Breast epithelium (tissue), 4 donors: ENCODE measurements at regions not wholly inside any gene's neighbourhood (a gene's known extent, or its start where the extent isn't known, plus 50 kb on each side); places are given as distances from the start of the nearest gene placed in this dataset.
"Not testable (repeated sequence)": the region's sequence is repeated elsewhere in the genome, so short reads cannot be mapped to it uniquely, and the experiment has no call there.

Experiments
- DNase-seq, 2 donors: peaks; one replicate each; pipeline ENCODE4 v3.0.0-alpha.2; 2019; ENCODE audit warnings: low spot score in 2 of 2
- H3K27ac ChIP-seq, 2 donors: fragments of 200-600 bp; sonication (generic) in 1 of 2; one replicate each; pipeline ENCODE4 v1.5.1; 2016 to 2019; ENCODE audit warnings: mild to moderate bottlenecking in 1 of 2
- H3K27me3 ChIP-seq, 2 donors: fragments of 200-600 bp; sonication (generic) in 1 of 2; one replicate each; pipeline versions ENCODE4 v1.5.1 to v1.6.0; 2017 to 2019; ENCODE audit warnings: control low read depth in 1 of 2, mild to moderate bottlenecking in 1 of 2
- H3K36me3 ChIP-seq: fragments of 200-600 bp; one replicate; pipeline ENCODE4 v1.5.1; 2019
- H3K4me1 ChIP-seq, 2 donors: fragments of 200-600 bp; sonication (generic); one replicate each; pipeline ENCODE4 v1.5.1; 2016 to 2019; ENCODE audit warnings: control low read depth in 1 of 2
- H3K4me3 ChIP-seq, 3 donors: fragments of 200-600 bp; sonication (generic); 1 replicate in 2 of 3; 2 replicates in 1 of 3; pipeline ENCODE4 v1.5.1; 2016 to 2019; ENCODE audit warnings: mild to moderate bottlenecking in 3 of 3, moderate library complexity in 2 of 3
- H3K9me3 ChIP-seq, 2 donors: fragments of 200-600 bp; sonication (generic) in 1 of 2; one replicate each; pipeline ENCODE4 v1.5.1; 2016 to 2019; ENCODE audit warnings: control low read depth in 1 of 2
- POLR2A ChIP-seq: fragments of 450-650 bp; IDR thresholded peaks from one replicate; pipeline ENCODE4 v1.6.1; 2016; ENCODE audit warnings: antibody characterized with exemption, mild to moderate bottlenecking, moderate library complexity
- POLR2AphosphoS5 ChIP-seq, 3 donors: sonication (generic); formaldehyde crosslinking; IDR thresholded peaks; one replicate each; pipeline ENCODE4 v1.6.1; 2017; ENCODE audit warnings: antibody characterized with exemption in 3 of 3
- intact Hi-C: fragments of 100-400 bp; cut with DNase I; formaldehyde crosslinking; loops from one replicate; pipeline ENCODE4 v1.15.1; 2023; ENCODE audit warnings: low total_unique reads
- TF ChIP-seq, protein P1 (sequence below), 3 donors: fragments of 450-650 bp; IDR thresholded peaks; one replicate each; pipeline ENCODE4 v1.5.1; 2016 to 2017; ENCODE audit warnings: antibody characterized with exemption in 3 of 3, mild to moderate bottlenecking in 3 of 3, moderate library complexity in 3 of 3

DNA sequence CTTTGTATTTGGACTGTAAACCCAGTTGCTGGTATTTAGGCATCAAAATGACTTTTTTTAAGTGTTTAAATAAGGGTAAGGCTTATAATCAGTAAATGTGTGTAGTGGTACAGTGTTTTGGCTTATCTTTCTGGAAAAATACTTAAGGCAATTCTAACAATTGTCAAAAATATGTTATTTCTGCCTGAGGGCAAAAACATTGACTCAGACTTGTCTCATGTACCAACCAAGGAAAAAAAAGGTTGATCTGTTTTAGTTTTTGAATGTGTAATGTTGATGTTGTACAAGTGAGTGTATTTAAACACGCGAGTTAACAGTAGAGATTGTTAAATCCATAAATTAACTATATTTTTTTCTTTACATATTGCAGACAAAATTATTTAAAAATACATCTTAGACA is 277.8 kb upstream of the TYRP1 start:
- no peak for DNase-seq
- H3K9me3 ChIP-seq = no peaks in the 10 kb centered on the region
- H3K36me3 ChIP-seq = no peaks in the 10 kb centered on the region
- H3K27ac ChIP-seq = no peak overlapping the region
- no peak overlapping the region for H3K4me3 ChIP-seq
- intact Hi-C loops = no loop called here
- H3K27me3 ChIP-seq = no peaks in the 10 kb centered on the region
- TF ChIP-seq, protein P1, sequence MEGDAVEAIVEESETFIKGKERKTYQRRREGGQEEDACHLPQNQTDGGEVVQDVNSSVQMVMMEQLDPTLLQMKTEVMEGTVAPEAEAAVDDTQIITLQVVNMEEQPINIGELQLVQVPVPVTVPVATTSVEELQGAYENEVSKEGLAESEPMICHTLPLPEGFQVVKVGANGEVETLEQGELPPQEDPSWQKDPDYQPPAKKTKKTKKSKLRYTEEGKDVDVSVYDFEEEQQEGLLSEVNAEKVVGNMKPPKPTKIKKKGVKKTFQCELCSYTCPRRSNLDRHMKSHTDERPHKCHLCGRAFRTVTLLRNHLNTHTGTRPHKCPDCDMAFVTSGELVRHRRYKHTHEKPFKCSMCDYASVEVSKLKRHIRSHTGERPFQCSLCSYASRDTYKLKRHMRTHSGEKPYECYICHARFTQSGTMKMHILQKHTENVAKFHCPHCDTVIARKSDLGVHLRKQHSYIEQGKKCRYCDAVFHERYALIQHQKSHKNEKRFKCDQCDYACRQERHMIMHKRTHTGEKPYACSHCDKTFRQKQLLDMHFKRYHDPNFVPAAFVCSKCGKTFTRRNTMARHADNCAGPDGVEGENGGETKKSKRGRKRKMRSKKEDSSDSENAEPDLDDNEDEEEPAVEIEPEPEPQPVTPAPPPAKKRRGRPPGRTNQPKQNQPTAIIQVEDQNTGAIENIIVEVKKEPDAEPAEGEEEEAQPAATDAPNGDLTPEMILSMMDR (IDR thresholded peaks at IDR 0.05) = no peak
- no peaks in the 10 kb centered on the region for H3K4me1 ChIP-seq

DNA sequence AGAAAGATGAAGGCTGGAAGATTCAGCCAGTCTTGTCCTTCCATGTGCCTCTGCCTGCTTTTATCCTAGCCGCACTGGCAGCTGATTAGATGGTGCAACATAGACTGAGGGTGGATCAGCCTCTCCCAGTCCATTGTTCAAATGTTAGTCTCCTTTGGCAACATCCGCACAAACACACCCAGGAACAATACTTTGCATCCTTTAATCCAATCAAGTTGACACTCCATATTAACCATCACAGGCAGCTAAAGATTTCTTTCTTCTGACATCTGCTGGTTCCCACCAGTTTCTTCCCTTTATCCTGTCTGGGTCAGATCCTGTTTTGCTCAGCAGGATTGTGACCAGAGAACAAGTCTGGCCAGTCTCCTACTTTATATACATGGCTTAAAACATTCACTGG is 276.5 kb upstream of the TYRP1 start:
- Histone ChIP-seq H3K36me3 (no peaks in the 10 kb centered on the region), H3K27me3 (no peaks in the 10 kb centered on the region), H3K4me1 (no peaks in the 10 kb centered on the region), H3K4me3 (no peak overlapping the region), H3K27ac (no peak overlapping the region), H3K9me3 (no peaks in the 10 kb centered on the region)
- intact Hi-C loops = no loop called here
- TF ChIP-seq POLR2AphosphoS5 (IDR thresholded peaks at IDR 0.05) = no peak
- TF ChIP-seq POLR2A = no peak
- TF ChIP-seq, protein P1 (IDR thresholded peaks at IDR 0.05) = no peak
- no peak for DNase-seq

DNA sequence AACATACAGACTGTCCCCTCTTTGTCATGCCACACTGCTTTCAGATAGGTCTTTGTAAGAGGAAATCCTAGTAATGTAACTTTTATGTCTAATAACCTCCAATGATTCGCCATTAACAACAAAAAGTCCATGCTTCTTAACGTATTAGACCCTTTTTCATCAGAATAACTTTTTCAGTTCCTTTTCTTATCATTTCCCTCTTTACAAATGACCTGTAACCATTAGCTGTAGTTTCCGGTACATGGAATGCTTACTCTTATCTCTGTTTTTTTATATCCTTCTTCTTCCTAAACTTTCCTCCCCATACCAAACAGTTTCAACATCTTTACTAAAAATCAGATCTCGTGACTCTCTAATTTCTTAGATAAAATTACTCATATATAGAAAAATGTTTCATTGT is 268.9 kb upstream of the TYRP1 start:
- H3K4me3 ChIP-seq = no peak overlapping the region
- no peak for DNase-seq
- H3K9me3 ChIP-seq = no peaks in the 10 kb centered on the region
- no peak overlapping the region for H3K27ac ChIP-seq
- intact Hi-C loops = no loop called here
- no peaks in the 10 kb centered on the region for H3K36me3 ChIP-seq
- no peaks in the 10 kb centered on the region for H3K4me1 ChIP-seq
- H3K27me3 ChIP-seq = no peaks in the 10 kb centered on the region
- no peak for TF ChIP-seq POLR2AphosphoS5 (IDR thresholded peaks at IDR 0.05)
- TF ChIP-seq POLR2A = no peak
- TF ChIP-seq, protein P1 (IDR thresholded peaks at IDR 0.05) = no peak

DNA sequence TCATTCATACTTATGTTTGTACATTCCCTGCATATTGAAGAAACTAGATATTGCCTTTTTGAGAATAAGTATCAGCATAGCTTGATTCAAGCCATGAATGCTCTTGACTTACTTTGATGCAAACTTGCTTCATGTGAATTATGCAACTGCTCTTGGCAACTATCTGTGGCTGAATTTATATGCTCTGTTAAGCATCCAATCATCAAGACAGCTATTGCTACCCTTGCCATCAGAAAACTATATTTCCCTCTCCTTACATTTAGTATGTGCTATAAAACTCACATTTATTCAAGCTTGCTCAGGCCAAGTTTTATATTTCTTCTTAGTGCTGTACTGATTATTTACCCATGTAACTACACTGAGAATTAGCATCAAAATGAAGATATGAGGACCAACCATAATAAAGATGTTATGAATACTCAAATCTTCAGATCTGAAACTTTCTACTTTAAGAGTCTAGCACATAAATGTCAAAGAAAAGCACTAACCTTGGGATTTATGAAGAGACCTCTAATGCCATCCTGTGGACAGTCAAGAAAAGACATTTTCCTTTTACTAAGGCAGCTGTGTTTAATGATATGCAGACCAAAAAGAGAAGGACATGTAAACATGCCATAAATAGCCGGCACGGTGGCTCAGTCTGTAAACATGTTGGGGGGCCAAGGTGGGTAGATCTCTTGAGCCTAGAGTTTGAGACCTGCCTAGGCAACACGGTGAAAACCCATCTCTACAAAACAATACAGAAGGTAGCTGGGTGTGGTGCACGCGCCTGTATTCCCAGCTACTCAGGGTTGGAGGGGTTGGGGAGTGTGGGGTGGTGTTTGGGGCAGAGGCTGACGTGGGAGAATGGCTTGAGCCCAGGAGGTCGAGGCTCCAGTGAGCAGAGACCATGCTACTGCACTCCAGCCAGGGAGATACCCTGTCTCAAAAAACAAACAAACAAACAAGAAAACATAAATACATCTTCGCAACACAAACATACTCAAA is 267.0 kb upstream of the TYRP1 start:
- H3K9me3 ChIP-seq = no peaks in the 10 kb centered on the region
- no peak overlapping the region for H3K4me3 ChIP-seq
- no peaks in the 10 kb centered on the region for H3K36me3 ChIP-seq
- intact Hi-C loops = no loop called here
- no peak for DNase-seq
- H3K27ac ChIP-seq = no peak overlapping the region
- TF ChIP-seq POLR2AphosphoS5 (IDR thresholded peaks at IDR 0.05) = no peak
- TF ChIP-seq, protein P1 (IDR thresholded peaks at IDR 0.05) = no peak
- no peak for TF ChIP-seq POLR2A
- H3K4me1 ChIP-seq = no peaks in the 10 kb centered on the region
- no peaks in the 10 kb centered on the region for H3K27me3 ChIP-seq

DNA sequence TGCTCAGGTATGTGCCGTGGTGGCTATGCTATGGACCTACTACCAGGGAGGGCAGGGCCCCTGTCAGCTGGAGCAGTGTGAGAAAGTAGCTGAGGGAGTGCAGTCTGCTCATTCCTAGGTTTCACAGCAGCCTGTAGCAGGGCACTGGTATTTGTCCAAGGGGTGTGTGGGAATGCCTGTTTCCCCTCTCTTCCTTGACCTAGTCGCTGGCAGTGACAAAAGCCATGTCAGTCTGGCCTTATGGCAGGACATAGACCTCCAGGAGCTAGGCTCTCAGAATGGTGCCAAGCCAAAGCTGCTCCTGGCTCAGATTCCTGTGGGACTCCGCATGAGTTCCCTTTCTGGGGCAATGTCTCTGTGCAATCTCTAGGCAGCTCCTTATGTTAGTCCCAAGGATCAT is 253.9 kb upstream of the TYRP1 start:
- no peak for TF ChIP-seq POLR2A
- TF ChIP-seq POLR2AphosphoS5 (IDR thresholded peaks at IDR 0.05) = no peak
- TF ChIP-seq, protein P1 (IDR thresholded peaks at IDR 0.05) = no peak
- H3K4me1 ChIP-seq = no peaks in the 10 kb centered on the region
- DNase-seq = no peak
- no peaks in the 10 kb centered on the region for H3K27me3 ChIP-seq
- no peak overlapping the region for H3K27ac ChIP-seq
- intact Hi-C loops = no loop called here
- H3K4me3 ChIP-seq = no peak overlapping the region
- H3K9me3 ChIP-seq = no peaks in the 10 kb centered on the region
- H3K36me3 ChIP-seq = no peaks in the 10 kb centered on the region

DNA sequence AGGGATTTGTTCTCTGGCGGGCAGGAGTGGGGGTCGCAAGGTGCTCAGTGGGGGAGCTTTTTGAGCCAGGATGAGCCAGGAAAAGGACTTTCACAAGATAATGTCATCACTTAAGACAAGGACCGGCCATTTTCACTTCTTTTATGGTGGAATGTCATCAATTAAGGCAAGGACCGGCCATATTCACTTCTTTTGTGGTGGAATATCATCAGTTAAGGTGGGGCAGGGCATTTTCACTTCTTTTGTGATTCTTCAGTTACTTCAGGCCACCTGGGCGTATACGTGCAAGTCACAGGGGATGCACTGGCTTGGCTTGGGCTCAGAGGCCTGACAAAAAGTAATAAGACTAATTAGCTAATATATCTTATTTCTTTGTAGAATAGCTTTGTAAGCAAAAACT is 252.1 kb upstream of the TYRP1 start:
- H3K4me1 ChIP-seq, H3K27ac ChIP-seq, H3K36me3 ChIP-seq, H3K4me3 ChIP-seq, H3K9me3 ChIP-seq, DNase-seq, H3K27me3 ChIP-seq, intact Hi-C loops: not testable (repeated sequence)
